Stimulated activated CD4-positive, alpha-beta T cell treated with anti-CD3 and anti-CD28 coated beads, TNF-alpha, amount 100 ng/mL, for 48 hours (primary cell): ENCODE measurements at regions not wholly inside any gene's neighbourhood (a gene's known extent, or its start where the extent isn't known, plus 50 kb on each side); places are given as distances from the start of the nearest gene placed in this dataset.
"Not testable (repeated sequence)": the region's sequence is repeated elsewhere in the genome, so short reads cannot be mapped to it uniquely, and the experiment has no call there.

ENCODE experiments used
- DNase-seq, 3 donors: peaks; one replicate each; pipeline ENCODE4 v3.0.0-alpha.2; 2020; ENCODE audit warnings: low read depth in 3 of 3

- no peak for DNase-seq
These were observed 155.1 kb upstream of the SMLR1 start for GRCh38 chr6:130672153-130672552.

DNA sequence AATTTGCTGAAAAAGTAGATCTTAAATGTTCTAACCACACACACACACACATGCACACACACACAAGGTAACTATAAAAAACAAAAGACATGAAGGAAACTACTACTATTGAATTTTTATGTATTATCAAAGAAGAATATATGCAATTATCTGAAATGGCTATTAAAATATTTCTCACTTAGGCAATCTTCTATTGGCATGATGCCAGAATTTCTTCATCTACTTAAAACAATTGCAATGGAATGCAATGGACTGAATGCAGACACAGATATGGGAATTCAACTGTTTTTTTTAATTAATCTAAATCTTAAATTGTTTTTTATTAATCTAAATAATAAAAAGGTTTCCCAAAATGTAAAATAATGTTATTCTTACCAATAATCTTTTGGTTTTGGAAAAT, 152.6 kb upstream of the SMLR1 start:
- no peak for DNase-seq

GRCh38 chr6:130675072-130675471, 152.1 kb upstream of the SMLR1 start:
- DNase-seq = no peak

DNA sequence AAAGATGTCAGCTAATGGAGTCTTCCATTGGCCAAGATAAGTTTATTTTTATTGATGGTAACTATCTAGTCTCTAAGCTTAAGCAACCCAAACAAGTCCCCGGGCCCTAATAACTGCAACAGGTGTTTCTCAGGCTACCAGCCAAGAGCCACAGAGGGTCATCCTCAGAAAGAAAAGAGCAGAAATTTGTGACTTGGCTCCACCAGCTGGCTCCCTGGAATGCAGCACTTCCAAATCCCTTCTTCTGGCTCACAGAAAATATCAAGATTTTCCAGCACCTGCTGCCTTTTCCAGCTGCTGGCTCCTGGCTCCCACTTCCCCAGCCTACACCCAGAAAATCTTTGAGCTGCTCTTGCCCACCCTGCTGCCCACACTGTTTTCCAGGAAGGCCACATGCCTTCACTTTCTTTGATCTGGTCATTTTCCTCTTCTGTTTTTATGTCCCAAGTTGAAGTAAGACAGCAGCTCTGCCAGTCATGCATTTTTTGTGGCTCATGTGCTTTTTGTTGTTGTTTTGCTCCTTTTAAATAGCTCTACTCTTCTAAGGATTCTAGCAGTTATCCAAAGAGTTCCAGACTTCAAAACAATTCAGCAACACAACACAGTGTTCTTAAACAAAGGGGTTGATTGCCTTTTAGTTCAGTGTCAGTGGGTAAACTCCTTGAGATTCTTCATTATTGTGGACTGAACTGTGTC, 151.0 kb upstream of the SMLR1 start:
- no peak for DNase-seq

GRCh38 chr6:130676773-130677144, 150.4 kb upstream of the SMLR1 start:
- no peak for DNase-seq

DNA sequence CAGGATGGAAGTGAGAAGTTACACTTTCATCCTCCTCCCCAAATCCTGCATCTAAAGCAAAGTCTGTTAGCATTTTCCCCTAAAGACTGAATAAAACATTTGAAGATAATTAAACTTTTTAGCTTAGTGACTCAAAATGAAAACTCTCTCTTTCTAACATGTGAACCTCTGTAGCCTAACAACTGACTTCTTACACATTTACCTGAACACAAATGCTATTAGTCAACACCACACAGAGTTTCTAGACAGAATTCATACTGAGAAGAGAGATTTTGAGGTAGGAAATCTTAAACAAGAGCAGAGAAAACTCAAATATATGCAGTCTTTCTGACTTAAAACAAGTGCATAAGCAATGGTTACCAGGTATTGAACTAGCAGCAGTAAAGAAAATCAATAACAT, 149.9 kb upstream of the SMLR1 start:
- no peak for DNase-seq

- DNase-seq = no peak
These were observed 149.4 kb upstream of the SMLR1 start for GRCh38 chr6:130677766-130678165.

- no peak for DNase-seq
These were observed 147.5 kb upstream of the SMLR1 start for GRCh38 chr6:130679684-130680083.

- DNase-seq = no peak
These were observed 147.1 kb upstream of the SMLR1 start for GRCh38 chr6:130680116-130680515.

GRCh38 chr6:130681028-130681427, 146.2 kb upstream of the SMLR1 start:
- no peak for DNase-seq

GRCh38 chr6:130682066-130682465, 145.1 kb upstream of the SMLR1 start:
- DNase-seq = no peak

GRCh38 chr6:130683761-130684517, 143.3 kb upstream of the SMLR1 start:
- no peak for DNase-seq

DNA sequence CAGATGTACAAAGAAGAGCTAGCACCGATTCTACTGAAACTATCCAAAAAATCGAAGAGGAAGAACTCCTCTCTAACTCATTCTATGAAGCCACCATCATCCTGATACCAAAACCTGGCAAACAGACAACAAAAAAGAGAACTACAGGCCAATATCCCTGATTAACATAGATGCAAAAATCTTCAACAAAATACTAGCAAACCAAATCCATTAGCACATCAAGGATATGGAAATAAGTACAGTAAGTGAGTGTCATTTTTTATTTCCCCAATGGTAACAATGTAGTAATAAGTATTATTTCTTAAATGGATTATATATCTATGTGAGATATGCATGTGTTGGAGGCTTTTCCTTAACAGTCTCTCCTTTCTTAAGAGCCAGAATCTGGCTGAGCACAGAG, 134.5 kb upstream of the SMLR1 start:
- DNase-seq = no peak

GRCh38 chr6:130693944-130694343, 133.3 kb upstream of the SMLR1 start:
- no peak for DNase-seq

DNA sequence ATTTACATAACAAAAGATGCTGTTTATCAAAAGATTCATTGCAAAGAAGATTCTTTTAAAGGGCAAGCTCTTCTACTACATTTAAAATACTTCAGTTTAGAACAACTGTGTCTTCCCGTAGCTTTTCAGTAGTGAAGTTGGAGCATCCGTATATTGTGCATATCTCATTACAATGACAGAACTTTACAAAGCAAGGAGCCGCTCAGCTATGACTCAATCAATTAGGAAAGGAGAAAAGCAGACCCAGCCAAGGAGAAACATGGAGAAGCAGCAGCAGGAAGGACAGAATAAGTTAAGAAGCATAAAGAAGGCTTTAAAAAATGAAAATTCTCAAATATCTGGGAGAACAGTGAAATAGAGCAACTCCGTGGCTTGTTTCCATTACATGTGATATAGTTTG, 132.6 kb upstream of the SMLR1 start:
- no peak for DNase-seq

- DNase-seq = no peak
These were observed 130.4 kb upstream of the SMLR1 start for GRCh38 chr6:130696806-130697205.

DNA sequence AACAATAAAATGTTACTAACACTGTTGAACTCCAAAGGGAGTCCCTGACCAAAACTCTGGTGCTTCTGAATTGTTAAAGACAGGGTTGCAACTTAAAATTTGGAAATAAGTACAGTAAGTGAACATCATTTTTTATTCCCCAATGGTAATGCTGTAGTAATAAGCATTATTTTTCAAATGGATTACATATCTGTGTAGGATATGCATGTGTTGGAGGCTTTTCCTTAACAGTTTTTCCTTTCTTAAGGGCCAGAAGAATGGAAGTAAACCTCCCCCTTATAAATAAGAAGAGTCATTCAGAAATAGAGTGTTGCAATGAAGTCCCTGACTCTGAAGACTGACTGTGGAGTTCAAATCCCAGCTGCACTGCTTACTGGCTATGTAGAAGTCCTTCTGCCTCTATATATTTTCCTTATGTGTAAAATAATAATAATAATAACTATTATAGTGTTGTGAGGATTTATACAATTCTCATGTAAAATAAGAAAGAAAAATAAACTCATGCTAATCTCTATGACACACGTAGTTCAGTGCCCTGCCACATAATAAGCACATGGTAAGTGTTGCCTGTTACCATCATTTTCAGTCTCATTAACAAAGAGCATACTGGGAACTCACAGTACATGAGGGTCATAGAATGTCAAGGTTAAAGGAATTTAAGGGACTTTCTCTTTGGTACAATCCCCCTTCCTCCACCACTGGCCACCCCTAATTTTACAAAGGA, 129.8 kb upstream of the SMLR1 start:
- no peak for DNase-seq

DNA sequence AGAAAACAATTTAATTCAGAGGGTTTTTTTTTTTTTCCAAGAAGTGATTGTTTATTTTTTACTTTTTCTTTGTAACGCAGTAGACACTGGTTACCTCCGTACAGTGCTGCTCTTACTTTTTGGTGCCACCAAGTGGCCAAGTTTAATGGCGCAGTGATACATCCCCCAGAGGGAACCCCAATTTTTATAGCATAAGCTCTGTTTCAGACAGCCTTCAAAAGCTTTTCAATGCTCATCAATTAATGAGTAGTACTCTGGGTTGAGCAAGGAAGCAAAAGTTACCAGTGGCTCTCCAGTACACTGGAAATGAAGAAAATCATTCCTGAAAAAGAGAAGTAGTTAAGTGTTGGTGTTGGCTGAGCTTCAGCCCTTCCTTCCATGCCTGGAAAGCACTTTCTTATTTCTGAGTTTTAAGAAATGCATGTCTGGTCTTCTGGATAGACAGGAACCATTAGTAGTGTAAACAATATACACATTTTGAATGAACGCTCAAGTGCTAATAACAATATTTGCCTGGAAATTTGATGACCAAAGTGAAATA, 129.1 kb upstream of the SMLR1 start:
- peak; percentile 24 to 44 (median 27) for DNase-seq

- DNase-seq = no peak
These were observed 127.5 kb upstream of the SMLR1 start for GRCh38 chr6:130699742-130700141.

- DNase-seq = no peak
These were observed 126.8 kb upstream of the SMLR1 start for GRCh38 chr6:130700397-130700796.

DNA sequence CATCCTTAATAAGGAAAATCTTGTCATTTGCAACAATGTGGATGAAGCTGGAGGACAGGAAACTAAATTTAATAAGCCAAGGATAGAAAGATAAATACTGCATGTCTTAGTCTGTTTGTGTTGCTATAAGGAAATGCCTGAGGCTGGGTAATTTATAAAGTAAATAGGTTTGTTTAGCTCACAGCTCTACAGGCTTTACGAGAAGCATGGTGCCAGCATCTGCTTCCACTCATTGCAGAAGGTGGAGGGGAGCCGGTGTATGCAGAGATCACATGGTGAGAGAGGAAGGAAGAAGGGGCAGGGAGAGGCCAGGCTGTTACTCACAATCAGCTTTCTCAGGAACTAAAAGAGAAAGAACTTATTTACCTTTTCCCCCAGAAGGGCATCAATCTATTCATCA, 118.9 kb upstream of the SMLR1 start:
- no peak for DNase-seq

DNA sequence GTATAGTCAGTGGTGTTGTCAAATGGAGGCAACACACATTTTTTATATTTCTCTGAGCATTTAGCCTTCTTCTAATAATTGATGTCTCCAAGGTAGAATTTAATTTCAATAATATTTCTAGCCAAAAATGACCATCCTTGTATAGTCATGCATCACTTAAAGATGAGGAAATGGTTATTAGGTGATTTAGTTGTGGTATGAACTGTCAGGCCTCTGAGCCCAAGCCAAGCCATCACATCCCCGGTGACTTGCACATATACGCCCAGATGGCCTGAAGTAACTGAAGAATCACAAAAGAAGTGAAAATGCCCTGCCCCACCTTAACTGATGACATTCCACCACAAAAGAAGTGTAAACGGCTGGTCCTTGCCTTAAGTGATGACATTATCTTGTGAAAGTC, 115.6 kb upstream of the SMLR1 start:
- not testable (repeated sequence) for DNase-seq

GRCh38 chr6:130713144-130713543, 114.1 kb upstream of the SMLR1 start:
- DNase-seq = no peak
